H1 (cell line): ENCODE measurements at regions not wholly inside any gene's neighbourhood (a gene's known extent, or its start where the extent isn't known, plus 50 kb on each side); places are given as distances from the start of the nearest gene placed in this dataset.

Source experiments
- CTCF ChIA-PET: fragments of 300-600 bp; sonication (Branson Sonifier 250); formaldehyde crosslinking; loops from one replicate; lab custom pipeline; 2021; ENCODE audit not compliant: partially characterized antibody; lab: Charles Lee
- POLR2A ChIA-PET: fragments of 300-600 bp; sonication (Branson Sonifier 250); formaldehyde crosslinking; loops from one replicate; lab custom pipeline; 2021; ENCODE audit warnings: inconsistent platforms; ENCODE audit not compliant: partially characterized antibody; lab: Charles Lee
- DNase-seq, 2 experiments: peaks; one replicate each; pipeline versions ENCODE4 v3.0.0 to v3.0.0-alpha.2; 2010 to 2022; ENCODE audit warnings: low spot score in 2 of 2, low read depth in 1 of 2, mixed read lengths in 1 of 2
- FAIRE-seq: peaks from 2 replicates; lab custom pipeline; 2011; peaks lifted over from hg19 to GRCh38; lab: Jason Lieb, UNC
- H2AFZ ChIP-seq: 2 replicates; pipeline ENCODE4 v1.8.1; 2012; ENCODE audit warnings: low read length, inconsistent platforms
- H2AK5ac ChIP-seq: 2 replicates; pipeline ENCODE4 v1.6.1; 2013; ENCODE audit warnings: low read depth, low read length
- H2BK120ac ChIP-seq: replicated peaks from 2 replicates; pipeline ENCODE3; 2013; ENCODE audit warnings: low read depth, low read length, inconsistent platforms
- H2BK12ac ChIP-seq: 2 replicates; pipeline ENCODE4 v1.6.1; 2013; ENCODE audit warnings: low read depth, low read length
- H2BK15ac ChIP-seq: 2 replicates; pipeline ENCODE4 v1.6.1; 2013; ENCODE audit warnings: low read length
- H2BK20ac ChIP-seq: 2 replicates; pipeline ENCODE4 v1.6.1; 2013; ENCODE audit warnings: low read length
- H2BK5ac ChIP-seq: 2 replicates; pipeline ENCODE4 v1.6.1; 2013; ENCODE audit warnings: low read depth, low read length
- H3K14ac ChIP-seq: 2 replicates; pipeline ENCODE4 v1.6.1; 2013; ENCODE audit warnings: inconsistent platforms; ENCODE audit not compliant: insufficient read length
- H3K18ac ChIP-seq: 2 replicates; pipeline ENCODE4 v1.6.1; 2013; ENCODE audit warnings: low read length; ENCODE audit errors: extremely low read depth
- H3K23ac ChIP-seq: 2 replicates; pipeline ENCODE4 v1.6.1; 2013; ENCODE audit warnings: inconsistent platforms; ENCODE audit not compliant: insufficient read length
- H3K23me2 ChIP-seq: 2 replicates; pipeline ENCODE4 v1.6.1; 2013; ENCODE audit warnings: low read depth, low read length
- H3K27ac ChIP-seq: 2 replicates; pipeline ENCODE4 v1.6.1; 2011; ENCODE audit warnings: low read depth, low read length, inconsistent platforms
- H3K27me3 ChIP-seq, 4 experiments: replicated peaks in 1 of 4; 1 replicate in 1 of 4; 2 replicates in 3 of 4; pipeline versions ENCODE4 v1.6.1 to v1.8.1; 2011 to 2013; ENCODE audit warnings: low read length in 3 of 4, mild to moderate bottlenecking in 3 of 4, inconsistent platforms in 2 of 4, mixed read lengths in 2 of 4, moderate library complexity in 1 of 4; ENCODE audit not compliant: control insufficient read depth in 3 of 4, insufficient read depth in 3 of 4; ENCODE audit errors: extremely low read depth in 1 of 4
- H3K36me3 ChIP-seq, 4 experiments: 2 replicates each; pipeline versions ENCODE4 v1.6.1 to v1.8.1; 2011 to 2013; ENCODE audit warnings: mild to moderate bottlenecking in 4 of 4, low read length in 3 of 4, moderate library complexity in 2 of 4, control low read depth in 1 of 4, inconsistent platforms in 1 of 4; ENCODE audit not compliant: insufficient read depth in 4 of 4, control insufficient read depth in 2 of 4
- H3K4ac ChIP-seq: replicated peaks from 2 replicates; pipeline ENCODE3; 2013; ENCODE audit warnings: low read length, low read depth, mixed read lengths, inconsistent platforms; ENCODE audit not compliant: insufficient read length
- H3K4me1 ChIP-seq, 4 experiments: replicated peaks in 1 of 4; 1 replicate in 1 of 4; 2 replicates in 3 of 4; pipeline versions ENCODE4 v1.6.1 to v1.8.1; 2011 to 2013; ENCODE audit warnings: low read length in 3 of 4, inconsistent platforms in 2 of 4, mixed read lengths in 1 of 4; ENCODE audit not compliant: insufficient read depth in 4 of 4, control insufficient read depth in 3 of 4
- H3K4me2 ChIP-seq, 2 experiments: 2 replicates each; pipeline versions ENCODE4 v1.6.1 to v1.8.1; 2011 to 2013; ENCODE audit warnings: low read depth in 2 of 2, low read length in 2 of 2, control low read depth in 1 of 2, inconsistent platforms in 1 of 2, mild to moderate bottlenecking in 1 of 2; ENCODE audit not compliant: insufficient read depth in 1 of 2
- H3K4me3 ChIP-seq, 4 experiments: fragments of 200-600, 300-600 bp in 1 of 4; sonication (generic), shearing (Covaris generic), sonication (Bioruptor Twin) in 1 of 4; 2 replicates each; pipeline versions ENCODE4 v1.5.1 to v1.8.1; 2011 to 2016; ENCODE audit warnings: low read length in 4 of 4, low read depth in 3 of 4, control low read depth in 2 of 4, inconsistent platforms in 2 of 4, mild to moderate bottlenecking in 2 of 4, mixed read lengths in 1 of 4, moderate library complexity in 1 of 4; ENCODE audit not compliant: insufficient read depth in 2 of 4; ENCODE audit errors: extremely low read depth in 1 of 4
- H3K56ac ChIP-seq: replicated peaks from 2 replicates; pipeline ENCODE3; 2013; ENCODE audit warnings: low read depth, mild to moderate bottlenecking, mixed read lengths, low read length, inconsistent platforms; ENCODE audit not compliant: insufficient read length
- H3K79me1 ChIP-seq: 2 replicates; pipeline ENCODE4 v1.6.1; 2013; ENCODE audit warnings: low read depth, low read length, control low read depth
- H3K79me2 ChIP-seq, 2 experiments: 2 replicates each; pipeline versions ENCODE4 v1.6.1 to v1.8.1; 2012 to 2013; ENCODE audit warnings: low read length in 2 of 2, mild to moderate bottlenecking in 2 of 2, inconsistent platforms in 1 of 2; ENCODE audit not compliant: insufficient read depth in 2 of 2, control insufficient read depth in 1 of 2
- H3K9ac ChIP-seq, 4 experiments: replicated peaks in 1 of 4; 1 replicate in 1 of 4; 2 replicates in 3 of 4; pipeline versions ENCODE4 v1.6.1 to v1.8.1; 2011 to 2013; ENCODE audit warnings: low read depth in 3 of 4, low read length in 3 of 4, control low read depth in 2 of 4, mild to moderate bottlenecking in 2 of 4, moderate library complexity in 2 of 4, inconsistent platforms in 1 of 4; ENCODE audit errors: extremely low read depth in 1 of 4
- H3K9me3 ChIP-seq, 2 experiments: 2 replicates each; pipeline versions ENCODE4 v1.6.1 to v1.8.1; 2012 to 2013; ENCODE audit warnings: mild to moderate bottlenecking in 2 of 2, moderate library complexity in 2 of 2, control low read depth in 1 of 2, inconsistent platforms in 1 of 2, low read depth in 1 of 2, low read length in 1 of 2, mixed read lengths in 1 of 2; ENCODE audit not compliant: insufficient read depth in 2 of 2
- H4K20me1 ChIP-seq, 2 experiments: replicated peaks in 1 of 2; 2 replicates each; pipeline versions ENCODE3 to v1.8.1; 2011 to 2013; ENCODE audit warnings: inconsistent platforms in 2 of 2, low read length in 2 of 2, mild to moderate bottlenecking in 1 of 2; ENCODE audit not compliant: insufficient read depth in 2 of 2, control insufficient read depth in 1 of 2
- H4K5ac ChIP-seq: 2 replicates; pipeline ENCODE4 v1.6.1; 2013; ENCODE audit warnings: low read length, low read depth, mixed read lengths, inconsistent platforms; ENCODE audit not compliant: insufficient read length
- H4K8ac ChIP-seq: 2 replicates; pipeline ENCODE4 v1.8.0; 2013; ENCODE audit warnings: mild to moderate bottlenecking, moderate library complexity, low read length, inconsistent platforms; ENCODE audit not compliant: insufficient read depth; ENCODE audit errors: extremely low read depth
- H4K91ac ChIP-seq: replicated peaks from 2 replicates; pipeline ENCODE3; 2013; ENCODE audit warnings: low read length, mixed read lengths, inconsistent platforms; ENCODE audit not compliant: insufficient read length
- ATF3 ChIP-seq: IDR thresholded peaks from 2 replicates; pipeline ENCODE4 v1.6.1; 2011; ENCODE audit warnings: low read depth, mild to moderate bottlenecking, low read length; ENCODE audit not compliant: insufficient read depth
- BACH1 ChIP-seq: IDR thresholded peaks from 2 replicates; pipeline ENCODE4 v1.6.1; 2012; ENCODE audit warnings: low read length, improper control_type of control experiment
- CBX5 ChIP-seq: fragments of 300-800, 300-1000 bp; sonication (generic); IDR thresholded peaks from 2 replicates; pipeline ENCODE4 v1.7.1; 2016; ENCODE audit warnings: antibody characterized with exemption, low read length, low read depth
- CEBPB ChIP-seq: IDR thresholded peaks from 2 replicates; pipeline ENCODE4 v1.6.1; 2012; ENCODE audit warnings: low read depth, low read length
- EP300 ChIP-seq, 2 experiments: IDR thresholded peaks; 1 replicate in 1 of 2; 2 replicates in 1 of 2; pipeline ENCODE4 v1.6.1; 2011 to 2012; ENCODE audit warnings: low read depth in 2 of 2, low read length in 2 of 2, mild to moderate bottlenecking in 2 of 2, borderline replicate concordance in 1 of 2, inconsistent platforms in 1 of 2, moderate library complexity in 1 of 2
- JUND ChIP-seq: IDR thresholded peaks from 2 replicates; pipeline ENCODE4 v1.6.1; 2011; ENCODE audit warnings: mild to moderate bottlenecking, improper control_type of control experiment, low read length
- KDM5A ChIP-seq: fragments of 200-600 bp; IDR thresholded peaks from 2 replicates; pipeline ENCODE4 v1.7.1; 2012; ENCODE audit warnings: mild to moderate bottlenecking, low read length, inconsistent platforms, mixed read lengths
- POLR2AphosphoS5 ChIP-seq: IDR thresholded peaks from 2 replicates; pipeline ENCODE4 v1.6.1; 2011; ENCODE audit warnings: low read depth, low read length
- POU5F1 ChIP-seq: IDR thresholded peaks from 2 replicates; pipeline ENCODE4 v1.6.1; 2011; ENCODE audit warnings: low read depth, mild to moderate bottlenecking, low read length, moderate library complexity
- RXRA ChIP-seq: IDR thresholded peaks from 2 replicates; pipeline ENCODE4 v1.6.1; 2011; ENCODE audit warnings: low read depth, mild to moderate bottlenecking, low read length, moderate library complexity; ENCODE audit not compliant: insufficient read depth
- SP2 ChIP-seq: IDR thresholded peaks from 2 replicates; pipeline ENCODE4 v1.6.1; 2012; ENCODE audit warnings: mild to moderate bottlenecking, low read length, inconsistent platforms
- SUZ12 ChIP-seq: fragments of 200-600 bp; sonication (generic); IDR thresholded peaks from 2 replicates; pipeline ENCODE4 v1.6.1; 2012; ENCODE audit warnings: mild to moderate bottlenecking, inconsistent platforms, low read length, moderate library complexity, mixed read lengths
- TEAD4 ChIP-seq: IDR thresholded peaks from 2 replicates; pipeline ENCODE4 v1.6.1; 2012; ENCODE audit warnings: low read depth, low read length, inconsistent platforms, mixed read lengths
- ZNF274 ChIP-seq: IDR thresholded peaks from 2 replicates; pipeline ENCODE4 v1.7.0; 2012; ENCODE audit warnings: low read length, borderline replicate concordance; ENCODE audit errors: extremely low read depth
- WGBS, 2 experiments: shearing (Covaris generic) in 1 of 2; methylation state at CpG; one replicate each; pipeline versions ENCODE4 v1.1.6 to v1.1.7; 2013 to 2015; ENCODE audit warnings: low lambda C conversion rate in 2 of 2, mixed read lengths in 2 of 2, inconsistent platforms in 1 of 2, low coverage in 1 of 2, missing lambda C conversion rate in 1 of 2; ENCODE audit not compliant: insufficient replicate concordance in 2 of 2, insufficient coverage in 1 of 2, insufficient read length in 1 of 2; ENCODE audit errors: extremely low coverage in 1 of 2, missing lambda C conversion rate in 1 of 2; 5-methylcytosine and 5-hydroxymethylcytosine counted together

- CTCF ChIA-PET: no interaction called here
- Histone ChIP-seq H4K91ac (no peak overlapping the region), H2BK12ac (no peak overlapping the region), H3K79me1 (no peaks in the 10 kb centered on the region), H2BK5ac (no peak overlapping the region), H3K27me3 (no peaks in the 10 kb centered on the region), H3K79me2 (no peaks in the 10 kb centered on the region), H3K4me3 (no peak overlapping the region), H3K9ac (no peak overlapping the region), H3K18ac (no peak overlapping the region), H3K36me3 (no peaks in the 10 kb centered on the region), H3K23ac (no peak overlapping the region), H4K5ac (no peak overlapping the region), H3K14ac (no peak overlapping the region), H3K56ac (no peak overlapping the region), H3K23me2 (peaks cover 2% of the 10 kb centered on the region; the same call in 1 of the 2 replicates), H2BK15ac (no peak overlapping the region), H4K20me1 (no peaks in the 10 kb centered on the region), H2AFZ (no peak overlapping the region), H2BK20ac (no peak overlapping the region), H3K9me3 (no peaks in the 10 kb centered on the region), H4K8ac (no peak overlapping the region), H3K4me1 (no peaks in the 10 kb centered on the region), H2BK120ac (no peak overlapping the region), H3K4ac (no peak overlapping the region), H2AK5ac (no peak overlapping the region), H3K27ac (no peak overlapping the region), H3K4me2 (no peak overlapping the region)
- DNase-seq (no peak), FAIRE-seq (no peak)
- POLR2A ChIA-PET: no interaction called here
- WGBS, 2 experiments: 79% methylated on average over 2 of the region's 2 CpGs; no CpG with 5 or more reads in 1 of the 2 experiments
- TF ChIP-seq BACH1 (no peak), TEAD4 (no peak), ATF3 (no peak), SUZ12 (no peak), POU5F1 (no peak), KDM5A (no peak), RXRA (no peak), CBX5 (no peak), SP2 (no peak), POLR2AphosphoS5 (no peak), ZNF274 (no peak), JUND (no peak), EP300 (IDR thresholded peaks at IDR 0.05; ENCODE audit: borderline replicate concordance in 1 of 2, low read depth in 2 of 2, low read length in 2 of 2) (no peak), CEBPB (no peak)
These were observed 53.5 kb upstream of the CPNE4 start for GRCh38 chr3:132088291-132088690.
